OCI-LY7 (cell line): ENCODE measurements at regions not wholly inside any gene's neighbourhood (a gene's known extent, or its start where the extent isn't known, plus 50 kb on each side); places are given as distances from the start of the nearest gene placed in this dataset.

Experiments used
- CTCF ChIP-seq: fragments of 200-600 bp; sonication (generic); conservative IDR thresholded peaks from 2 replicates; pipeline ENCODE4 v1.5.1; 2014; ENCODE audit warnings: mild to moderate bottlenecking, antibody characterized with exemption, low read length, moderate library complexity, mixed read lengths
- EZH2phosphoT487 ChIP-seq: fragments of 200-600 bp; sonication (generic); IDR thresholded peaks from 2 replicates; pipeline ENCODE4 v1.6.1; 2018; ENCODE audit warnings: low read depth, borderline replicate concordance, mild to moderate bottlenecking, mixed run types, antibody characterized with exemption, low read length, moderate library complexity, mixed read lengths

- no peak for TF ChIP-seq CTCF
- no peak for TF ChIP-seq EZH2phosphoT487
Measured at GRCh38 chr3:166734734-166735133, 645.4 kb downstream of the ZBBX start.
